Astrocyte (in vitro differentiated cells and primary cell): ENCODE measurements at regions not wholly inside any gene's neighbourhood (a gene's known extent, or its start where the extent isn't known, plus 50 kb on each side); places are given as distances from the start of the nearest gene placed in this dataset.
"Not testable (repeated sequence)": the region's sequence is repeated elsewhere in the genome, so short reads cannot be mapped to it uniquely, and the experiment has no call there.

Experiments used
- CTCF ChIP-seq: IDR thresholded peaks from 2 replicates; pipeline ENCODE4 v1.5.1; 2011; ENCODE audit warnings: low read depth, mild to moderate bottlenecking, inconsistent platforms, low read length, moderate library complexity; ENCODE audit not compliant: insufficient read depth
- EZH2 ChIP-seq: IDR thresholded peaks from 2 replicates; pipeline ENCODE4 v1.6.1; 2012; ENCODE audit warnings: mild to moderate bottlenecking, low read length, inconsistent platforms; ENCODE audit not compliant: insufficient read depth

- TF ChIP-seq CTCF, EZH2: not testable (repeated sequence)
These were observed 231.2 kb upstream of the NRXN1 start for GRCh38 chr2:51263101-51263500.
